ENCODE measurements at regions not wholly inside any gene's neighbourhood (a gene's known extent, or its start where the extent isn't known, plus 50 kb on each side); places are given as distances from the start of the nearest gene placed in this dataset.

DNA sequence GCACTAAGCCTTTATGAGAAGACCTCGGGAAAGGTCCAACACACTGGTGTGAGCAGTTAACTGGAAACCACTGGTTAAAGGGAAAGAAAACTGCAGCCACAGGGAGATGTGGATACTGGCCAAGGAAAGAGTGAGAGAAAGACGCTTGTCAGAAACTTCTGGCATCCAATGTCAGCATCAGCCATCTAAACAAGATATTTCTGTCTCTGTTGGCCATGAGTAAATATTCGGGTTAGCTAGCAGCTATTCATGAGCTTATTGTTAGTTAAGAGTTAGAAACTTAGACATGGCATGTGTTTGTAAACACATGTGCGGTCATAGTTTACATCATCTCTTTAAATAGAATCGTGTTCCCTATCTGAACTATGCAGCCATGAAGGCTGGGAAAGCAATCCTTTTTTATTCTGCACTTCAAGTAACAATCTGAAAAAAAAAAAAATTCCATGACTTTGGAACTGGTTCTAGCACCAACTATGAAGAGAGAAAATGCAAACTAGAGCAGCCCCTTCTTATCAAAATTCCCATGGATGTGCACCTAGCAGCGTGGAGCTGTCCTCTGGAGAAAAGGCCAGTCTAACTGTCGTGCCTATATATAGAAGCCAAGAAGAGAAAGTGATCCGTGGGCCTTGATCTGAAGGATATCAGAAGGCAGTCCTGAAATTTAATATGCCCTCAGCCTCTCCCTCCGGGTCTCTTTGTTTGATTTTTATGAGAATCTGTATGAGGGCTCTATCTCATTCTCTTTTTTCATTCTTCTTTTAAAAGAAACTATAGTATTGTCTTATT, 84.0 kb upstream of the RFX8 start:
- TF ChIP-seq CTCF (IDR thresholded peaks at IDR 0.05; ENCODE audit: low read depth, low read length, missing control alignments): no peak
- no peak for DNase-seq (ENCODE audit: low read depth)

DNA sequence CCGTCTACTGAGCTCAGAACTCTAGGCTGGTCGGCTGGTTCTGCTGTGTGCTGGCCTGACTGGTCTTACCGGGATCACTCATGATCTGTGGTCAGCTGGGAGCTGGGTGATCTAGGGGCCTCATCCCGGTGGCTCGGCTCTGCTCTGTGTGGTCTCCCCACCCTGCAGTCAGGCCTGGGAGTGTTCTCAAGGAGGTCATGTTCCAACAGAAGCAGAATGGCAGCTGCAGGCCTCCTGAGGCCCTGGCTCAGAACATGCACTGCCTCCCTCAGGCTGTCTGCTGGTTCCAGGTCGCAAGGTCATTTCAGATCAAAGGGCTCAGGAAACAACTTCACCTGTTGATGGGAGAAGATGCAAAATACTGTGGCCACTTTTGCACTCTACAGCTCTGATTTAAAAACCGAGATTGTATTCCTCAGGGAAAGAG, 81.1 kb upstream of the RFX8 start:
- no peak overlapping the region for H3K4me3 ChIP-seq (ENCODE audit: low read depth, low read length)
- no peak for DNase-seq (ENCODE audit: low read depth)
- no peak for TF ChIP-seq CTCF (IDR thresholded peaks at IDR 0.05; ENCODE audit: low read depth, low read length, missing control alignments)

More for the DNA sequence above, 84.0 kb upstream of the RFX8 start:
- no peak overlapping the region for H3K4me3 ChIP-seq (ENCODE audit: low read depth, low read length)

DNA sequence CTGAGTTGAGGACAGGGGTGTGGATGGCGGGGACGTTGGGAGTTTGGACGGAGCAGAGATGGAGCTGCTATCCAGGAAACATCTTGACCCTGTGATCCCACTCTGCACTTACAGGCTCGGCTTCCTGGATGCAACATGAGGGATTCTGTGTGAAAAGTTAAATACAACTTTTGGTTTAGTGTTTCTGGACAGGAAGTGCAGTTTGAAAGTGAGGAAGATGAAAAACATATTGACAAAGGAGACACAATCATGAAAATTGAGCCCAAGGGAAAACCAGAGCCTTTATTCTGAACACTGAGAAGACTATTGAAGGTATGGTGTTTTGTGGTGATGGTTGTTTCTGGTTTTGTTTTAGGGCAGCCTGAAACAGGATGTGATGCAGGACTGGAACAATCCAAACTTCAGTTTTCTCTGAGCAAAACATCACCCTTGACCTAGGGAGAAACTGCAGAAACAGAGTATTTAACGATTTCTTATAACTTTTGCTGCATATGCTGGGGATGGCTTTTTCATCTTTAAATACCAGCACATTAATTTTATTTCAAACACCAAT, 76.5 kb upstream of the RFX8 start:
- H3K4me3 ChIP-seq (ENCODE audit: low read depth, low read length): no peak overlapping the region
- no peak for TF ChIP-seq CTCF (IDR thresholded peaks at IDR 0.05; ENCODE audit: low read depth, low read length, missing control alignments)
- no peak for DNase-seq (ENCODE audit: low read depth)

DNA sequence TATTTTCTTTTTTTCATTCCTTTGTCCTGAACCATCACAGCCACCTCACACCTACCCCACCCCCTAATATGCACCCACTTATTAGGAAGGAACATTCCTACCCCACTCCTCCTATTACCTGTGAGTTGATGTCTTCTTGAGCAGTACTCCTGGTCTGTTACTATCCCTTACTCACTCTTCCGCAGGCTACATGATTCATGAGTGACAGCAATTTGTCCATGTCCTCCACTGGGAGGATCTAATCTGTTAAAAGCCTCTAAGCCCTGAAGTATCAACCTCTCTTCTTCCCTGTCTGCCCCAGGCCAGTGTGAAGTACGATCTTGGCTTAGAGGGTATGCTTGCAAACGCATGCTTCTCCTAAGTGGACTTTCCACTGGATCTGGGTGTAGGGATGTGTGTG, 75.6 kb upstream of the RFX8 start:
- H3K4me3 ChIP-seq (ENCODE audit: low read depth, low read length): no peak overlapping the region
- DNase-seq (ENCODE audit: low read depth): no peak
- no peak for TF ChIP-seq CTCF (IDR thresholded peaks at IDR 0.05; ENCODE audit: low read depth, low read length, missing control alignments)

DNA sequence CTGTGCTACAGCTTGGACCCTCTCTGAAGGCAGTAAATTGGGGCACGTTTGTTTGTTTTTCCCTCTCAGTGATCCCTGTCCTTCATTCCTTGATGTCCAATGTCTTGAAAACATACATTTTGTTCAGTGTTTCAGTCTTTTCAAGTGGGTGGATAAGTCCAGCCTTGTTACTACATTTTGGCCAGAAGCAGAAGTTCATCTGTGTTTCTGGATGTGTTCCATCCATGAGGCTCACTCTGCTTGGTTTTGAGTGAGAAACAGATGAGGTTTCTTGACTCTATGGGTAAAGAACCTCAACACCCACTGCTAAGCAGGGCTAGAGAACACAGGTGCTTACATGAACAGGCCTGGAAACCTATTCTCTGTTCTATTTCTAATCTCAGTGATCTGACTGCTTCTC, 74.5 kb upstream of the RFX8 start:
- TF ChIP-seq CTCF (IDR thresholded peaks at IDR 0.05; ENCODE audit: low read depth, low read length, missing control alignments): no peak
- H3K4me3 ChIP-seq (ENCODE audit: low read depth, low read length): no peak overlapping the region
- no peak for DNase-seq (ENCODE audit: low read depth)

GRCh38 chr2:101546376-101547058, 71.6 kb upstream of the RFX8 start:
- H3K4me3 ChIP-seq (ENCODE audit: low read depth, low read length): no peak overlapping the region
- no peak for DNase-seq (ENCODE audit: low read depth)
- TF ChIP-seq CTCF (IDR thresholded peaks at IDR 0.05; ENCODE audit: low read depth, low read length, missing control alignments): no peak

Measured in GM12864 (cell line).